ENCODE measurements at regions not wholly inside any gene's neighbourhood (a gene's known extent, or its start where the extent isn't known, plus 50 kb on each side); places are given as distances from the start of the nearest gene placed in this dataset.
"Not testable (repeated sequence)": the region's sequence is repeated elsewhere in the genome, so short reads cannot be mapped to it uniquely, and the experiment has no call there.

- peak; percentile 81 for DNase-seq
These were observed 117.5 kb upstream of the HGF start for GRCh38 chr7:81887098-81888090.

- DNase-seq: no peak
These were observed 116.4 kb upstream of the HGF start for GRCh38 chr7:81886211-81886764.

- DNase-seq: no peak
These were observed 115.0 kb upstream of the HGF start for GRCh38 chr7:81884817-81885216.

- DNase-seq: no peak
These were observed 114.0 kb upstream of the HGF start for GRCh38 chr7:81883801-81884393.

GRCh38 chr7:81882086-81882485 is 112.2 kb upstream of the HGF start:
- DNase-seq: no peak

- no peak for DNase-seq
These were observed 108.0 kb upstream of the HGF start for GRCh38 chr7:81877890-81878289.

- DNase-seq: no peak
These were observed 103.7 kb upstream of the HGF start for GRCh38 chr7:81873559-81873958.

GRCh38 chr7:81871606-81872265 is 101.9 kb upstream of the HGF start:
- DNase-seq: no peak

GRCh38 chr7:81870608-81871007 is 100.8 kb upstream of the HGF start:
- DNase-seq: no peak

- no peak for DNase-seq
These were observed 99.8 kb upstream of the HGF start for GRCh38 chr7:81869670-81870069.

- DNase-seq: no peak
These were observed 95.9 kb upstream of the HGF start for GRCh38 chr7:81865754-81866153.

GRCh38 chr7:81859433-81859832 is 89.6 kb upstream of the HGF start:
- DNase-seq: no peak

- not testable (repeated sequence) for DNase-seq
These were observed 89.0 kb upstream of the HGF start for GRCh38 chr7:81858820-81859219.

- no peak for DNase-seq
These were observed 87.5 kb upstream of the HGF start for GRCh38 chr7:81857385-81857784.

- DNase-seq: no peak
These were observed 84.7 kb upstream of the HGF start for GRCh38 chr7:81854518-81854917.

GRCh38 chr7:81852701-81853100 is 82.9 kb upstream of the HGF start:
- DNase-seq: no peak

- no peak for DNase-seq
These were observed 81.6 kb upstream of the HGF start for GRCh38 chr7:81851413-81851812.

GRCh38 chr7:81846398-81846797 is 76.6 kb upstream of the HGF start:
- no peak for DNase-seq

- peak; percentile 40 for DNase-seq
These were observed 75.9 kb upstream of the HGF start for GRCh38 chr7:81845744-81846241.

GRCh38 chr7:81843657-81844056 is 73.8 kb upstream of the HGF start:
- DNase-seq: not testable (repeated sequence)

- DNase-seq: no peak
These were observed 72.5 kb upstream of the HGF start for GRCh38 chr7:81842361-81842760.

GRCh38 chr7:81839708-81840369 is 70.0 kb upstream of the HGF start:
- DNase-seq: no peak

GRCh38 chr7:81833401-81833800 is 63.6 kb upstream of the HGF start:
- DNase-seq: no peak
